Testis (tissue), 2 donors: ENCODE measurements at regions not wholly inside any gene's neighbourhood (a gene's known extent, or its start where the extent isn't known, plus 50 kb on each side); places are given as distances from the start of the nearest gene placed in this dataset.

ENCODE experiments used
- CTCF ChIP-seq, 3 experiments: fragments of 450-650 bp in 2 of 3; fragments of 200-600 bp in 1 of 3; sonication (generic) in 1 of 3; IDR thresholded peaks; one replicate each; pipeline ENCODE4 v1.5.1; 2016 to 2019; ENCODE audit warnings: antibody characterized with exemption in 3 of 3, mild to moderate bottlenecking in 2 of 3, moderate library complexity in 1 of 3
- POLR2A ChIP-seq: fragments of 450-650 bp; IDR thresholded peaks from one replicate; pipeline ENCODE4 v1.6.1; 2017; ENCODE audit warnings: antibody characterized with exemption, mild to moderate bottlenecking, moderate library complexity

- TF ChIP-seq CTCF (IDR thresholded peaks at IDR 0.05): no peak
- TF ChIP-seq POLR2A: no peak
These were observed 180.4 kb downstream of the URI1 start for GRCh38 chr19:30122431-30122830.
